Panc1 (cell line): ENCODE measurements at regions not wholly inside any gene's neighbourhood (a gene's known extent, or its start where the extent isn't known, plus 50 kb on each side); places are given as distances from the start of the nearest gene placed in this dataset.
"Not testable (repeated sequence)": the region's sequence is repeated elsewhere in the genome, so short reads cannot be mapped to it uniquely, and the experiment has no call there.

ENCODE experiments used
- ATAC-seq: fragments of 200-7000 bp; cut with Tn5 transposase; 2 replicates; pipeline ENCODE4 v1.9.1; 2020; ENCODE audit warnings: mild to moderate bottlenecking, moderate library complexity
- BruUV-seq: library from RNA; stranded (reverse); fragments of 400-500 nt; replicated peaks from 2 replicates; lab custom pipeline; 2021; lab: Mats Ljungman, UMichigan
- CTCF ChIA-PET: fragments of 300-600 bp; sonication (Branson Sonifier 250); formaldehyde crosslinking; loops from one replicate; lab custom pipeline; 2022; ENCODE audit warnings: antibody characterized with exemption; lab: Charles Lee
- POLR2A ChIA-PET: fragments of 300-600 bp; sonication (Branson Sonifier 250); formaldehyde crosslinking; loops from one replicate; lab custom pipeline; 2022; ENCODE audit warnings: antibody characterized with exemption; lab: Charles Lee
- DNase-seq: peaks from one replicate; pipeline ENCODE4 v3.0.0-alpha.2; 2010; ENCODE audit warnings: low read depth, low spot score
- H3K27ac ChIP-seq: 2 replicates; pipeline ENCODE4 v1.5.1; 2011; ENCODE audit warnings: mild to moderate bottlenecking, low read length, inconsistent platforms
- H3K27me3 ChIP-seq: fragments of 200-500 bp; sonication (Bioruptor generic); 2 replicates; pipeline ENCODE4 v1.6.0; 2014; ENCODE audit warnings: low read length, inconsistent platforms; ENCODE audit not compliant: control insufficient read depth, insufficient read depth
- H3K36me3 ChIP-seq: fragments of 200-500 bp; sonication (Bioruptor generic); 2 replicates; pipeline ENCODE4 v1.5.1; 2014; ENCODE audit warnings: inconsistent platforms, mild to moderate bottlenecking, low read length, moderate library complexity; ENCODE audit not compliant: control insufficient read depth, insufficient read depth
- H3K4me1 ChIP-seq: 2 replicates; pipeline ENCODE4 v1.5.1; 2011; ENCODE audit warnings: inconsistent platforms, mild to moderate bottlenecking, low read length, moderate library complexity; ENCODE audit not compliant: control insufficient read depth, insufficient read depth
- H3K4me3 ChIP-seq, 2 experiments: 2 replicates each; pipeline ENCODE4 v1.5.1; 2011 to 2012; ENCODE audit warnings: low read depth in 2 of 2, low read length in 2 of 2, mild to moderate bottlenecking in 2 of 2, inconsistent platforms in 1 of 2, moderate library complexity in 1 of 2
- H3K9me3 ChIP-seq: fragments of 200-500 bp; sonication (Bioruptor generic); 2 replicates; pipeline ENCODE4 v1.5.1; 2014; ENCODE audit warnings: low read depth, mild to moderate bottlenecking, inconsistent platforms, low read length, moderate library complexity; ENCODE audit not compliant: control insufficient read depth, insufficient read depth
- POLR2AphosphoS5 ChIP-seq: IDR thresholded peaks from 2 replicates; pipeline ENCODE4 v1.6.1; 2012; ENCODE audit warnings: mild to moderate bottlenecking, low read depth, low read length, moderate library complexity
- REST ChIP-seq, 2 experiments: IDR thresholded peaks; 2 replicates each; pipeline ENCODE4 v1.6.1; 2011 to 2012; ENCODE audit warnings: low read depth in 2 of 2, control low read depth in 1 of 2, low read length in 1 of 2, mild to moderate bottlenecking in 1 of 2, moderate library complexity in 1 of 2; ENCODE audit not compliant: insufficient read depth in 1 of 2
- SIN3A ChIP-seq: IDR thresholded peaks from 2 replicates; pipeline ENCODE4 v1.6.1; 2012; ENCODE audit warnings: low read depth, mild to moderate bottlenecking, low read length, moderate library complexity, borderline replicate concordance; ENCODE audit not compliant: insufficient read depth
- TCF7L2 ChIP-seq: IDR thresholded peaks from 2 replicates; pipeline ENCODE4 v1.6.1; 2011; ENCODE audit warnings: mild to moderate bottlenecking, low read depth, low read length, inconsistent platforms
- in situ Hi-C: cut with HindIII; loops from 2 replicates; pipeline ENCODE4 v1.10.0; 2016; ENCODE audit warnings: low sequenced_read_pairs, low pct_unique_long_range_greater_than_20kb
- intact Hi-C: fragments of 100-400 bp; cut with micrococcal nuclease; formaldehyde crosslinking; loops from one replicate; pipeline ENCODE4 v1.10.0; 2022; ENCODE audit not compliant: unreplicated experiment
- TF ChIP-seq, protein P1 (sequence below): fragments of 450-650 bp; IDR thresholded peaks from 2 replicates; pipeline ENCODE4 v1.5.1; 2017; ENCODE audit warnings: mild to moderate bottlenecking

- H3K4me3 ChIP-seq = no peak overlapping the region
- TF ChIP-seq REST (IDR thresholded peaks at IDR 0.05; ENCODE audit: insufficient read depth in 1 of 2, low read depth in 2 of 2, low read length in 1 of 2) (no peak), POLR2AphosphoS5 (no peak), TCF7L2 (no peak), SIN3A (no peak)
- TF ChIP-seq, protein P1, sequence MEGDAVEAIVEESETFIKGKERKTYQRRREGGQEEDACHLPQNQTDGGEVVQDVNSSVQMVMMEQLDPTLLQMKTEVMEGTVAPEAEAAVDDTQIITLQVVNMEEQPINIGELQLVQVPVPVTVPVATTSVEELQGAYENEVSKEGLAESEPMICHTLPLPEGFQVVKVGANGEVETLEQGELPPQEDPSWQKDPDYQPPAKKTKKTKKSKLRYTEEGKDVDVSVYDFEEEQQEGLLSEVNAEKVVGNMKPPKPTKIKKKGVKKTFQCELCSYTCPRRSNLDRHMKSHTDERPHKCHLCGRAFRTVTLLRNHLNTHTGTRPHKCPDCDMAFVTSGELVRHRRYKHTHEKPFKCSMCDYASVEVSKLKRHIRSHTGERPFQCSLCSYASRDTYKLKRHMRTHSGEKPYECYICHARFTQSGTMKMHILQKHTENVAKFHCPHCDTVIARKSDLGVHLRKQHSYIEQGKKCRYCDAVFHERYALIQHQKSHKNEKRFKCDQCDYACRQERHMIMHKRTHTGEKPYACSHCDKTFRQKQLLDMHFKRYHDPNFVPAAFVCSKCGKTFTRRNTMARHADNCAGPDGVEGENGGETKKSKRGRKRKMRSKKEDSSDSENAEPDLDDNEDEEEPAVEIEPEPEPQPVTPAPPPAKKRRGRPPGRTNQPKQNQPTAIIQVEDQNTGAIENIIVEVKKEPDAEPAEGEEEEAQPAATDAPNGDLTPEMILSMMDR = no peak
- no TSS peak for BruUV-seq
- H3K9me3 ChIP-seq = no peaks in the 10 kb centered on the region
- CTCF ChIA-PET = no interaction called here
- ATAC-seq = no peak
- no peaks in the 10 kb centered on the region for H3K4me1 ChIP-seq
- H3K27me3 ChIP-seq = no peaks in the 10 kb centered on the region
- in situ Hi-C loops (no loop called here), intact Hi-C loops (no loop called here)
- no peak overlapping the region for H3K27ac ChIP-seq
- POLR2A ChIA-PET = no interaction called here
- H3K36me3 ChIP-seq = no peaks in the 10 kb centered on the region
- no peak for DNase-seq
Measured at GRCh38 chr1:197994907-197995407, 77.8 kb downstream of the LHX9 start.

DNA sequence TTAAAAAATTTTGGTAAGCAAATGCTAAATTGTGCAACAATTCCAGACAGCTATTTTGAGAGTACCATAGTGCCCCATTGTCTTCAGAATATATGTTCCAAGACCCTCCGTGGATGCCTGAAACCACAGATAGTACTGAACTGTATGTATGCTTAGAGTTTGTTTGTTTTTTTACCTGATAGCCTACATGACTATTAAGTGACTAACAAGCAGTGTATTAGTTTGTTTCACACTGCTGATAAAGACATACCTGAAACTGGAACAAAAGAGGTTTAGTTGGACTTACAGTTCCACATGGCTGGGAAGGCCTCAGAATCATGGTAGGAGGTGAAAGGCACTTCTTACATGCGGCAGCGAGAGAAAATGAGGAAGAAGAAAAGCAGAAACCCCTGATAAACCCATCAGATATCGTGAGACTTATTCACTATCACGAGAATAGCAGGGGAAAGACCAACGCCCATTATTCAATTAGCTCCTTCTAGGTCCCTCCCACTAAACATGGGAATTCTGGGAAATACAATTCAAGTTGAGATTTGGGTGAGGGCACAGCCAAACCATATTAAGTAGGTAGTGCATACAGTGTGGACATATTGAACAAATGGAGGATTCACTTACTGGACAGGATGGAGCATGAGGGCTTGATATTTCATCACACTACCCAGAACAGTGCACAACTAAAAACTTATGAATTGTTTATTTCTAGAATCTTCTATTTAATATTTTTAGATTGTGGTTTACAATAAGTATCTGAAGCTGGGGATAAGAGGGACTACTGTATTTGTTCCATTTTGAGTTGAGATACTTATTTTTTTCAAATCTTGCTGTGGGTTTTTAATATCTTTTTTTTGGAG is 78.5 kb downstream of the LHX9 start:
- H3K27me3 ChIP-seq = no peaks in the 10 kb centered on the region
- ChIA-PET POLR2A (no interaction called here), CTCF (no interaction called here)
- DNase-seq = no peak
- no TSS peak for BruUV-seq
- no peak overlapping the region for H3K4me3 ChIP-seq
- H3K4me1 ChIP-seq = no peaks in the 10 kb centered on the region
- TF ChIP-seq REST (IDR thresholded peaks at IDR 0.05; ENCODE audit: insufficient read depth in 1 of 2, low read depth in 2 of 2, low read length in 1 of 2) = no peak
- no peaks in the 10 kb centered on the region for H3K9me3 ChIP-seq
- in situ Hi-C loops (no loop called here), intact Hi-C loops (no loop called here)
- H3K27ac ChIP-seq = no peak overlapping the region
- no peak for ATAC-seq
- H3K36me3 ChIP-seq = no peaks in the 10 kb centered on the region

- DNase-seq, H3K27me3 ChIP-seq, H3K36me3 ChIP-seq, ATAC-seq, POLR2A ChIA-PET, in situ Hi-C loops, H3K4me3 ChIP-seq, H3K4me1 ChIP-seq, H3K9me3 ChIP-seq, H3K27ac ChIP-seq, BruUV-seq, CTCF ChIA-PET, intact Hi-C loops: not testable (repeated sequence)
Measured at GRCh38 chr1:197996259-197996512, 79.0 kb downstream of the LHX9 start.
